ENCODE measurements at regions not wholly inside any gene's neighbourhood (a gene's known extent, or its start where the extent isn't known, plus 50 kb on each side); places are given as distances from the start of the nearest gene placed in this dataset.

- no peaks in the 10 kb centered on the region for H3K4me1 ChIP-seq
- H3K36me3 ChIP-seq (ENCODE audit: low read depth, missing control alignments) = no peaks in the 10 kb centered on the region
- no peaks in the 10 kb centered on the region for H3K27me3 ChIP-seq
- no peak overlapping the region for H3K27ac ChIP-seq
- intact Hi-C loops (cut with DNase I; ENCODE audit: low total_unique reads) = no loop called here
- no peak overlapping the region for H3K4me3 ChIP-seq
- no peaks in the 10 kb centered on the region for H3K9me3 ChIP-seq
- no peak for DNase-seq
- TF ChIP-seq CTCF (IDR thresholded peaks at IDR 0.05) = no peak
- TF ChIP-seq POLR2A (IDR thresholded peaks at IDR 0.05) = no peak
Measured at GRCh38 chr2:18243816-18244215, 316.6 kb downstream of the RDH14 start.

- H3K27me3 ChIP-seq = no peaks in the 10 kb centered on the region
- intact Hi-C loops (cut with DNase I; ENCODE audit: low total_unique reads) = no loop called here
- H3K27ac ChIP-seq = no peak overlapping the region
- no peaks in the 10 kb centered on the region for H3K36me3 ChIP-seq (ENCODE audit: low read depth, missing control alignments)
- H3K4me1 ChIP-seq = no peaks in the 10 kb centered on the region
- no peak overlapping the region for H3K4me3 ChIP-seq
- no peaks in the 10 kb centered on the region for H3K9me3 ChIP-seq
- no peak for DNase-seq
- TF ChIP-seq CTCF (IDR thresholded peaks at IDR 0.05) (no peak), POLR2A (IDR thresholded peaks at IDR 0.05) (no peak)
Measured at GRCh38 chr2:18242716-18243115, 317.7 kb downstream of the RDH14 start.

GRCh38 chr2:18238209-18238608 lies 322.2 kb downstream of the RDH14 start:
- Histone ChIP-seq H3K9me3 (no peaks in the 10 kb centered on the region), H3K27ac (no peak overlapping the region), H3K4me3 (no peak overlapping the region), H3K36me3 (ENCODE audit: low read depth, missing control alignments) (no peaks in the 10 kb centered on the region), H3K4me1 (no peaks in the 10 kb centered on the region), H3K27me3 (no peaks in the 10 kb centered on the region)
- no peak for DNase-seq
- TF ChIP-seq CTCF (IDR thresholded peaks at IDR 0.05) (no peak), POLR2A (IDR thresholded peaks at IDR 0.05) (no peak)
- WGBS, 2 donors = 86 to 87% methylated on average over 5 of the region's 5 CpGs
- intact Hi-C loops (cut with DNase I; ENCODE audit: low total_unique reads) = no loop called here

- intact Hi-C loops (cut with DNase I; ENCODE audit: low total_unique reads) = no loop called here
- Histone ChIP-seq H3K9me3 (no peaks in the 10 kb centered on the region), H3K27ac (no peak overlapping the region), H3K36me3 (ENCODE audit: low read depth, missing control alignments) (no peaks in the 10 kb centered on the region), H3K27me3 (no peaks in the 10 kb centered on the region), H3K4me3 (no peak overlapping the region), H3K4me1 (no peaks in the 10 kb centered on the region)
- no peak for DNase-seq
- TF ChIP-seq POLR2A (IDR thresholded peaks at IDR 0.05) (no peak), CTCF (IDR thresholded peaks at IDR 0.05) (no peak)
- 79 to 84% methylated on average over 2 of the region's 2 CpGs for whole genome bisulfite sequencing, 2 donors
Measured at GRCh38 chr2:18237298-18237697, 323.2 kb downstream of the RDH14 start.

GRCh38 chr2:18232731-18233438 lies 327.6 kb downstream of the RDH14 start:
- no peak for TF ChIP-seq CTCF (IDR thresholded peaks at IDR 0.05)
- TF ChIP-seq POLR2A (IDR thresholded peaks at IDR 0.05) = no peak
- H3K9me3 ChIP-seq = no peaks in the 10 kb centered on the region
- no peak overlapping the region for H3K27ac ChIP-seq
- 45 to 60% methylated on average over 3 of the region's 3 CpGs for WGBS, 2 donors
- DNase-seq = no peak
- H3K4me1 ChIP-seq = no peaks in the 10 kb centered on the region
- no peak overlapping the region for H3K4me3 ChIP-seq
- no peaks in the 10 kb centered on the region for H3K27me3 ChIP-seq
- no peaks in the 10 kb centered on the region for H3K36me3 ChIP-seq (ENCODE audit: low read depth, missing control alignments)
- intact Hi-C loops (cut with DNase I; ENCODE audit: low total_unique reads) = no loop called here

Measured in testis (tissue), 2 donors.